Activated T-helper 1 cell treated with Interleukin-2 at 50 U/mL for 16 hours (primary cell): ENCODE measurements at regions not wholly inside any gene's neighbourhood (a gene's known extent, or its start where the extent isn't known, plus 50 kb on each side); places are given as distances from the start of the nearest gene placed in this dataset.
"Not testable (repeated sequence)": the region's sequence is repeated elsewhere in the genome, so short reads cannot be mapped to it uniquely, and the experiment has no call there.

Experiments
- DNase-seq: peaks from one replicate; pipeline ENCODE4 v3.0.0-alpha.2; 2020; ENCODE audit warnings: low read depth

- DNase-seq: no peak
Observed at GRCh38 chr1:48084826-48085225, 87.6 kb upstream of the TRABD2B start.

- no peak for DNase-seq
Observed at GRCh38 chr1:48082271-48082962, 85.2 kb upstream of the TRABD2B start.

DNA sequence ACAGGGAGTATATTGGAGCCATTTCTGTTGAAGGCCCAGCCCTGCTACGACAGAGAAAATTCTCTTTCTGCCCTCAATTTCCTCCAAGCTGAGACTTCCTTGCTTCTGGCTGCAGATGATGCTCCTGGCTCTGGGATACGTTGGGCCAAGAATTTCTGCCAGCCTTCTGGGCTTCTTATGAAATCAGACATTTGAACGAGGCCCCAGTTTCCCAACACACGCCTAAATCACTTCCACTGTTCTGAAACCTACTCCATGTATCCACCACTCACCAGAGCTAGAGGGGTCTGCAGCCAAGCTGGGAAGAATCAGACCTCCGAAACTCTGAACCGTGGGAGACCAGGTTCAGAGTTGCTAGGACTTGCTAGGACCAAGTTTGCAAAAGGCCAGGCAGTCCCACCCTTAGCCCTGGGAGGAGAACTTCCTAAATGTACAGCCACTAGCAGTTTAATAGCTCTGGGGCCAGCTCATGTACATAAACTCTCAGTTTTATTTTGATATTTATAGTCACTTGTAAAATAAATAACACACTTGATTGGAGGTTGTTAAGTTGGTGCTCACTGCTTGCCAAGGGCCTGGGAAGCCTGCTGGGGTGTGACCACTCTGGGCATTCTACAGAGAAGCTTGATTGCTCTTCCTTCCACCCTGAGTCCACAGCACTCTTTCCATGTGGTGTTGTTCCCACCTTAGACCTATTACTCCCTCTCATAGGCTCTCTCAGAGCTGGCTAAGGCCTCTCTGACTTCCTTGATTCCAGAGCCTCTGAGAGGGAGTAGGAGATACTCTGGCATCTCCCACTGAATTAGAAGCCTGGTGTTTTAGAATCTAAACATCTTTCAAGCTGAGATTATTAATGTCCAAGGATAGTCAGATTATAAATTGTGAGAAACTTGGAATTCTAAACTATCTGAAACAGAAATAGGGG lies 83.4 kb upstream of the TRABD2B start:
- no peak for DNase-seq

GRCh38 chr1:48079096-48079495 lies 81.9 kb upstream of the TRABD2B start:
- no peak for DNase-seq

- DNase-seq: no peak
Observed at GRCh38 chr1:48077795-48078222, 80.6 kb upstream of the TRABD2B start.

GRCh38 chr1:48076017-48076416 lies 78.8 kb upstream of the TRABD2B start:
- no peak for DNase-seq

GRCh38 chr1:48073798-48074530 lies 76.8 kb upstream of the TRABD2B start:
- no peak for DNase-seq

- no peak for DNase-seq
Observed at GRCh38 chr1:48071513-48071912, 74.3 kb upstream of the TRABD2B start.

DNA sequence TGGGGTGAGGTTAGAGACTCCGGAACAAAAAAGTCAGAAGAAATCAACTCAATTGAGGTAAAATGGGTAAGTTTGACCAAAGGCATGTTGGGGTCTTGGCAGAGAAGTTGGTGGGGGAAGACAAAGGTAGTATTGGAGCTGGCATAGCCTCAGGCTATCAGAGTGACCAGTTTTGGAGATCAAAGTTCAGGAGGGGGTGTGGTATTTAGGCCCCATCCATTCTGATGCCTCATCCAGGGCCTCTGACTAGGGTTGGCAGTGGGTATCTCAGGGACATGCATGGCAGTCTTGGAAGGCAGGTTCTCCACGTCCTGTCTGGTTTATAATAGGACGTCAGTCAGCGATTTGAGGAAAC lies 73.2 kb upstream of the TRABD2B start:
- DNase-seq: no peak

DNA sequence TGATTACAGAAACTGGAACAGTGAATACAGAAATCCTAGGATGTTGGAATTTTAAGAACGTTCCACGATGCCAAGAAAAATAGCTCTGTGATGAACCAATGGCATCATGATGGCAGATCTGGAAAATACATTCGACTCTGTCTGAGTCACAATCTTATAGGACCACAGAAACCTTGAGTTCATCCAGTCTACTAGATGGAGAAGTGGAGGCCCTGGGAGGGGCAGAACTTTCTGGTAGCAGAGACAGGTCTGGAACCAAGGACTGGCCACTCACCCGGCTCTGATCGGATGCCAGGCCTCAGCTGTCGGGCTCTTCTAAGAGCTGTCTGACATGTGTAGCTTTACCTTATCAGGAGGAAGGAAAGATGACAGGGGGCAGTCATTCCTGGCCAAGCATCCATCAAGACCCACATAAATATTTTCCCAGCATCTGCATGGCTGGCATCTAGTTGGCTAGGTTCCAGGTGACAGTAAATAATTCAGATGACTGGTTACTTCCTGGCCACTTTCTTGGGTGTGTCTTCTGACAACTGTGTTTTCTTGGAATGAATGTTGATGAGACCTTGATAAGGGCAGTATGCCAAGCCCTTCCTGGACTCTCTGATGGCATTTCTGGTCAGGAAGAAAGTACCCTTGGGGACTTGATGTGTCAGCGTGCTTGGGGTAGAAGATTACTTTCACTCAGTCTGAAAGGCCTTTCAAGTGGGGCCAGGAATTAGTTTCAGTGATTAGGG lies 72.6 kb upstream of the TRABD2B start:
- DNase-seq: no peak

GRCh38 chr1:48068206-48068605 lies 71.0 kb upstream of the TRABD2B start:
- DNase-seq: no peak

DNA sequence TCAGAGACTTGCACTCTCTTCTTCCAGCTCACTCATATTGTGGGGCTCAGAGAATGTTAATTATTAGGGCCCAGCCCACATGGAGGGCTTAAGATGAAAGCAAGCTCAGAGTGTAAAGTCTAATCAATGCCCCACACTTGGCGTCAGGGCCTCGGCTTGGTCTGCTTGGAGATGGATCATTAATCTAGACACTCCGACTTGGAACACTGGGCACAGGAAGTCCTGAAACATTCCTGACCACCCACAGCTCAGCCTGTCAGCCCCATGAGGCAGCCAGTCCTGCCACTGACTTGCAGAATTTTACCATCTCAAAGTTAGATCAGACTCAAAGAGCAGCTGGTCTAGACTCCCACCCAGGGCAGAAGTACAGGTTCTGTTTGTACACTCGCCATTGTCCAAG lies 69.8 kb upstream of the TRABD2B start:
- DNase-seq: no peak

DNA sequence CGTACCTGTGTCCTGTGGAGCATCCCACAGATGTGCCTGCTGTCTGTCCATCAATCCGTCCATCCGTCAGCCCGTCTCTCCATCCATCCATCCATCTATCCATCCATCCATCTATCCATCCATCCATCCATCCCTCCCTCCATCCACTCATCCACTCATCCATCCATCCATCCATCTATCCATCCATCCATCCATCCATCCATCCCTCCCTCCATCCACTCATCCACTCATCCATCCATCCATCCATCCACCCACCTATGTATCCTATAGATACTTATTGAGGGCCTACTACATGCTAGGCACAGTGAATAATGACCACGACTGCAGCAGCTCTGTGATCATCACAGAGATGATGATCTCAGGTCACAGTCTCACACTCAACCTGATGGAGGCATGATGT lies 67.5 kb upstream of the TRABD2B start:
- DNase-seq: not testable (repeated sequence)

GRCh38 chr1:48062353-48062752 lies 65.2 kb upstream of the TRABD2B start:
- no peak for DNase-seq

- no peak for DNase-seq
Observed at GRCh38 chr1:48061162-48062136, 64.3 kb upstream of the TRABD2B start.

DNA sequence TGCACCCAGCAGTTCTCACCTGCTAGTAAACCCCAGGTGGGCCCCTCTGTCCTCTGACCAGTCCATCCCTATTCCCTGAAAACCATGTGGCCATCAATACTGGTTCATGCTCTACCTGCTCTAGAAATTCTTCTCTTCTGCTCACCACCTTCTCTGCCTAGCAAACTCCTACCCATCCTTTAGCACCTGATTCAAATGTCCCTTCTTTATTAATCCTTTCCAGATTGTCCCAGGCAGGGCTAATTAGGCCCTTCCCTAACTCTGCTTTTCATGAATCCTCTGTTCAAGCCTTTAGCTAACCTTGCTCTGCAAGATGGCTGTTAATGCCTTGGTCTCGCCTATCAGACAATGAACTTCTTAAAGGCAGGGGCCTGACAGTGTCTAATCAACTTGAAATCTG lies 62.1 kb upstream of the TRABD2B start:
- no peak for DNase-seq

- DNase-seq: no peak
Observed at GRCh38 chr1:48058135-48059025, 61.2 kb upstream of the TRABD2B start.

DNA sequence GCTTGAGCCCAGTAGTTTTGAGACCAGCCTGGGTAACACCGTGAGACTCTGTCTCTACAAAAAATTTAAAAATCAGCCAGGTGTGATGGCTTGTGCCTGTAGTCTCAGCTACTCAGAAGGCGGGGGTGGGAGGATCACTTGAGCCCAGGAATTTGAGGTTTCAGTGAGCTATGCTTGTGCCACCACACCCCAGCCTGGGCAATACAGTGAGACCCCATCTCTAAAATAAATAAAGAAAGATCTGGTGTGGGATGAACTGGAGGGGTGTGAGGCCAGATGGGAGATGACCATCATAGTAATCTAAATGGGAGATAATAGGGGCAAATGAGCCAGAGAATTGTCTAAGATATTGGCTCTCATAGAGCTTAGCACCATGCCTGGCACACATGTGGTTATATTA lies 60.1 kb upstream of the TRABD2B start:
- no peak for DNase-seq

GRCh38 chr1:48055876-48056764 lies 58.9 kb upstream of the TRABD2B start:
- no peak for DNase-seq
